ENCODE measurements at regions not wholly inside any gene's neighbourhood (a gene's known extent, or its start where the extent isn't known, plus 50 kb on each side); places are given as distances from the start of the nearest gene placed in this dataset.

- TF ChIP-seq CTCF (IDR thresholded peaks at IDR 0.05) (no peak), POLR2A (IDR thresholded peaks at IDR 0.05) (no peak), POLR2AphosphoS5 (IDR thresholded peaks at IDR 0.05) (no peak)
These were observed 167.1 kb upstream of the SNX2 start for GRCh38 chr5:122607818-122608217.

All from transverse colon (tissue), 4 donors.